ENCODE measurements at regions not wholly inside any gene's neighbourhood (a gene's known extent, or its start where the extent isn't known, plus 50 kb on each side); places are given as distances from the start of the nearest gene placed in this dataset. TPM values are rescaled to one million over a fixed set of nuclear protein-coding genes. Genes with fewer than 3 reads are reported as not detected.

DNA sequence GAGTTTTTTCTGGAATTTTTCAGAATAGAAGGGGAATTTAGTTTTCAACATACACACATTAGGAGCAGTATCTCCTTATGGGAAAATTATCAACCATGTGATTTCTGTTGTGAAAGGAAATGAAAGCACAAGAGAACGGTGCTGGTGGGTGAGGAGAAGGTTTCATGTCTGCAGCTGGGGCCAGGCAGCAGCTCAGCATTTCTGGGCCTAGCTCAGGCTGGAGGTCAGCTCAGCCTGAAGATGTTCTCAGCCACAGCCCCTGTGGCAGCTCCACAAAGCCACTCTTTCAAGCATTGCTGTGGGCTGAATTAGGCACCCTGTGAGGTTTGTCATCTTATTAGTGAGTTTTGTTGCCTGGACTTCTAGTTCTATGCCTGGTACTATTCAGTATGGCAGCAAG is 90.3 kb downstream of the DIRAS2 start:
- DNase-seq, result no peak

DNA sequence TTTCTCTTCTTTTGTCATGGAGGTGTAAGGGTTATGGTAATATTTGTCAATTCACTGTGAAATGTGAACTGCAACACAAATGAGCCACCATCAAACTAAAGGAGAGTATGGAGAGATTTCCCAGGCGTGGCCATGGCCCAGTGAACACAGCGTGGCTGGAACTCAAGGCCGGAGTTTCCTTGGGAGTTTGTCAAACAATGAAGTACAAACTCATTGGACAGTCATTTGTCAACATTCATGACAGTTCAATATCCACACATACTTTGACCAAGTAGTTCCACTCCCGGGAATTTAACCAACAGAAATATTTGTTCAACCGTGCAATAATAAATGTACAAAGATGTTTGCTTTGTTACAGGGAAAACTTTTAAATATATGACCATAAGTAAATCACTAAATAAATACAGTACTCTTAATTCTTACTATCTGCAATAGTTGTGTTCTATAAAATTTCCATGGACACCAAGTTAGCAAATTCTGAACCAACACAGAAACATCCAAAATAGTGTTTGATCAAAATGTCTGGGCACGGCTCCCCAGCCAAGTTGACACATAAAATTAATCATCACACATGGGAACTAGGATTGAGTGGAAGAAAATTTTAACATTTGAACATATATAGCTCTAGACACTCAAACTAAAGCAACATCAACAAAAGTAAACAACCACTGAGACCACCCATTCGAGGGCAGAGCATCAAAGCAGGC is 87.1 kb downstream of the DIRAS2 start:
- DNase-seq, result no peak

DNA sequence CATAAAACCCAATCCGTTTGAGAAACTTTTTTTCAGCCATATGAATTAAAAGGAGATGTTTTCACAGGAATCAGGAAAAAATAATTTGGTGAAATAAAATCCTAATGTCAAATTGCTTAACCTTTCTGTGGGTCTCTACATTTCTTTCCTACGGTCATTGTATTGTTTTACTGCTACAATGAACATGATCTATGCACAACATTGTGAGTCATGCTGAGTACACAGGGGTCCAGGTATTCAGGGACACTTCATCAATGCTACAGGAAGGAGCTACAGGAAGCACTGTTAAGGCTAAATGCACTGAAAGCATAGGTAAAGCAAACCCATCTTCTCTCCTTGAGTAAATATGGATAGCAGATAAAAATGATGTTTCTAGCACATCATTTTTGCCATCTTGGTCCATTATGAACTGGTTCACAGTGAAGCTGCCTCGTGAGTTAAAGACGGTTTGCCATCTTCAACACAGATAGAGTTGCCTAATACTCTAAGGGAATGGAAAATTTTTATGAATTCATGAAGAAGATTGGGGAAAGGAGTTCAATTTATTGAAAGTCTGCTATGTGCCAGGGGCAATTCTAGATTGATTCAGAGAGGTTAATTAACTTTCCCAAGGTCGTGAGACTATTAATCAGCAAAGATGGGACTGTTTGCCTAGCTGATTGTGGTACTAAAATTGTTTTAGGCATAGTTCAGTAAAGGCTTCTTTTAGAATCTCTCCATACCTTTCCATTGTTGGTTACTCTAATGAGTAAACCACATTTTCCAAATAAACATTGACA is 85.5 kb downstream of the DIRAS2 start:
- no peak for DNase-seq

DNA sequence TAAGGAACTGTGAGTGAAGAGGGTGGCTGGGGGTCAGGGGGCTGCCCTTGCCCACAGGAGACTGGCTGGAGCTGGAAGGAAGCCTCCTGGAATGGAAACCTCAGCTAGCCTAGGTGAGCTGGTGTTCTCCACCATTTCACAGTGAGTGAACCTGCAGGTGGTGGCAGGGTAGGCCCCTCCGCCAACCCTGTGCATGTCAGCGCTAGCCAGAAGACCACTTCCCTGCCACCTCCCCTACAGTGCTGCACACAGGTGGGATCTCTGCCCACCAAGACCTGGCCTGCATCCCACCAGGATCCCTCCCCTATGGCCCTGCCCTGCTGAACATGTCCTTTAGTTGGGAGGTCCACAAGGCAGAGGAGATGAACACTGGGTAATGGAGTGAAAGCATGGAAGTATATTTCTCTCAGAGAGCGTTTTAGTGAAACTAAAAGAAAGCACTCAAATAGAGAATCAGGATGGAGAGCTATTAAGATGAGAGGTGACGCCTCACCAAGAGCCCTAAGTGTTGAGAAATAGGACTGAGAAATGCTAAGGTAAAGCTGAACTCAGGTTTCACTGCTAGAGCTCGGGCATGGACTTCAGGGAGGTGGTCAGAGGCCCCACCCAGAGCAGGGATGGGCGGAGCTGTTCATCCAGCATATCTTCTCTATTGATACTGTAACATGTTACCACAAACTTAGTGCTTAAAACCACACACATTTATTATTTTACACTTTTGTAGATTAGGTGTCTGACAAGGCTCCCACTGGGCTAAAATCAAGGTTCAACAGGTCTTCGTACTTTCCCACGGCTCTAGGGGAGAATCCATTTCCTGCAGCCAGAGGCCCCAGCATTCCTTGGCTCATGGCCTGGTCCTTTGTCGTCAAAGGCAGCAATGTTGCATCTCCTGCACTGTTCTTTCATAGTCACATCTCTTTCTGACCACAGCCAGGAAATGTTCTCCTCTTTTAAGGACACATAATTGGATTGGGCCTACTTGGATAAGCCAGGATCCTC is 83.2 kb downstream of the DIRAS2 start:
- no peak for DNase-seq

Small RNA genes lying in the stretch of these regions (small RNA-seq; reads per million reads assigned to genes)
- not detected for gene AL161629.2
- not detected for gene MIR4290
